Stimulated activated CD4-positive, alpha-beta T cell treated with anti-CD3 and anti-CD28 coated beads, Interleukin-12 subunit alpha, Interleukin-12 subunit beta, amount 100 ng/mL, for 24 hours (primary cell): ENCODE measurements at regions not wholly inside any gene's neighbourhood (a gene's known extent, or its start where the extent isn't known, plus 50 kb on each side); places are given as distances from the start of the nearest gene placed in this dataset.

ENCODE experiments used
- DNase-seq, 2 experiments: peaks; one replicate each; pipeline ENCODE4 v3.0.0-alpha.2; 2020; ENCODE audit warnings: low read depth in 2 of 2

DNA sequence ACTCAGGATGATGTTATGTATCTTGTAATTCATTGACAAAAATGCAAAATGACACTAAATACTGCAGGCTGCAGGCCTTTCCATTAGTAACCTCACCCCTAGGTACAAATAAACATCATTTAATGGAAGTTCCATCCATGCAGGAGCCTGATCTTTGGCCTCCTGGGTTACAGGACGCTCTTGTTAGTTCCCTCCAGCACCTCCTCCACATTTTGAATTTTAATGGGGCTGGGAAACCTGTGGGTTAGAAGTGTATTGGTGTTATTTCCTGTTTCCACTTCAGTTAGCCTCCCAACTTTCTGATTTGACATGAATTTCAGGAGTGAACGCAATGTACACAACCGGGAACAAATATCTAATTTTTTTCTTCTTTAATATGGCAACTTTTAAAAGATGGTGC lies 237.1 kb upstream of the ARGLU1 start:
- no peak for DNase-seq

DNA sequence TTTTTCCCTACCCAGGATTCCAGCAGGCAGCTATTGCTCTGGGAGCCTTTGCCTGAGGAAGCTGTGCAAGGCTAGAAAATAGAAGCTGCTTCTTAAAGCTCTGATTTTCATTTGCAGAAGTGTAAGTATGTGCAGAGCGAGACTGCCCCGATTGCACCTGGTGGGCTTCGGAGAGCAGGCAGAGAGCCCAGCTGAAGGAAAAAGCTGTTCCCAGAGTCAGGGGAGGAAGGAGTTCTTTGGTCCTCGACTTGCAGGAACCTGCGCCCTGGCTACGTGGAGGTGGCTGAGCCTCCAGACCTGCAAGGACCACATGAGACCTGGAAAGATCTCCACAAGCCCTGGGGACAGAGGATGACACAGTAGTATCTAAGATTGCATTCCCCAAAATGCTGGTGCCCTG lies 235.0 kb upstream of the ARGLU1 start:
- DNase-seq: no peak

DNA sequence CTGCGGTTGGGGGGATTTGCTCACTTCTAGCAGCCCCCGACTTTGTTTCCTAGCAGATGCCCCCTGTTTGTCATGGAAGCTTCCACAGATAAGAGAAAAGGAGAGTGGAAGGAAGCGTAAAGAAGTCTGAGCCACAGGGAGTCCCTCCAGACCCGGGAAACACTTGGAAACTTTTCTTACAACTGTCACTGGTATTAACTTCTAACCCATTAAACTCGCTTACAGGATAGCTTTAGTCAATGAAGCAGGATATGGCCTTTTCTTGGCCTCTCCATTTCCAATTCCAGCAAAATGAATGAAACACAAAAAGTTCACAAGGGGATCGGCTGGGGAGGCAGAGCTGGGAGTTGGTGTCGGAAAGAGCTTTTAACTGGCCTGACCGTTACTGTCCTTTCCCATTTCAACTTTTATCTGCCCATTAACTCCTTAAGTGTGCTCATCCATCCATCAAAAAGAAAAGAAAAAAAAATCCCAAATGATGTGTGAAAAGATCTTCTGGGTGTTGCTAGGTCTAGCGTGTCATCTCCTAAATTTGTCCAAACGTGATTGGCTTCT lies 231.9 kb upstream of the ARGLU1 start:
- no peak for DNase-seq

DNA sequence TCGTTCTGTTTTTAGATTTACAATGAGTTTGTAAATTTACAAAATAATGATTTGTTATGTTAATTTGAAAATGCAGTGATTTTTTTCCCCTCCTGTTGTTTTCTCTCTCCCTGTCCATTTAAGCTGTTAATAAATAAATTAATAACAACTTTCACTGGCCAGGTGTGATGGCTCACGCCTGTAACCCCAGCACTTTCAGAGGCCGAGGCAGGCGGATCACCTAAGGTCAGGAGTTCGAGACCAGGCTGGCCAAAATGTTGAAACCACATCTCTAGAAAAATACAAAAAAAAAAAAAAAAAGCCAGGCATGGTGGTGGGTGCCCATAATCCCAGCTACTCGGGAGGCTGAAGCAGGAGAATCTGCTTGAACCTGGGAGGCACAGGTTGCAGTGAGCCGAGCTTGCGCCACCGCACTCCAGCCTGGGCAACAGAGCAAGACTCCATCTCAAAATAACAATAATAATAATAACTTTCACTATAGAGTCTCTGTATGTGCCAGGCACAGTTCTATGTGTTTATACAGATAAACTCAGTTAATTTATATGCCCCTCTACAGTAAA lies 229.2 kb upstream of the ARGLU1 start:
- DNase-seq: no peak

DNA sequence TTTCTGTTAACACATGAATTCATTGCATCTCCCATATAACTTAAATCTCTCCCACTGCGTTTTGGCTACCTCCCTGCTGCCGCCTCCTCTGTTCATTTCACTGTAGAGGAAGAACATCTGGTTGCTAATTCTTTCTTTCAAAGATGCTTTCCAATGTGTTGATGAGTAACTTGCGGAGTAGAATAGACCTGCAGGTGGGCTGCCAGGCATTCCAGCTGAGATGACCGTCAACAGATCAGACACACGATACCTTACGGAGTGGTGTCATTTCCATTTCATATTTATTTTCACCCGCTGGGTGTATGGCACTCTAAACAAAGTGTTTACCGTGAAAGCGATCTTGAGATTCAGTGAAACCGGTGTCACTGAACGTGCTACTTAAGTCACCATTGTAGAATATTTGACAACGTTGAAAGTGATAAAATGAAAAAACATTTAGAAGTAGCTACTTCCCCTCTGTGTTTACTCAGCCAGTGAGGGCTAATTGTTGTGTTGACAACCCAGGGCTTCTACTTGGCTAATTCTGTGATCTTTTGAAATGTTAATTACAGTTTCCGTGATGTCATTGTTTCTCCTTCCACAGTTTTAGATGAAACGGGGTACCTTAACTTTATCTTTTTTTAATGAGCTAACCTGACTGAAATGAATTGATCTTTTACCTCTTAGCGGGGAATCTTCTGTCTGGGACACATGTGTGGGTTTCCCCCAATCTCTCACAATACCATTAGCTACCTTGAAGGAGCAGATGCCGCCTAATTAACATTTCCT lies 228.5 kb upstream of the ARGLU1 start:
- no peak for DNase-seq

DNA sequence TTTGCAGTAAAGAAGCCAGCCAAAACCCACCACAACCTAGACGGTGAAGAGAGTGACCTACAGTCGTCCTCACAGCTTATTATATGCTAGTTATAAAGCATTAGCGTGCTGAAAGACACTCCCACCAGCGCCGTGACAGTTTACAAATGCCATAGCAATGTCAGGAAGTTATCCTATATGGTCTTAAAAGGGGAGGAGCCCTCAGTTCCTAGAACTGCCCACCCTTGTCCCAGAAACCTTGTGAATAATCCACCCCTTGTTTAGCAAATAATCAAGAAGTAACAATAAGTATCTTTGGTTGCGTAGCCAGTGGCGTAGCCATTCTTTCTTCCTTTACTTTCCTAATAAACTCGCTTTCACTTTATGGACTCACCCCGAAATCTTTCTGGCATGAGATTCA lies 227.9 kb upstream of the ARGLU1 start:
- no peak for DNase-seq

DNA sequence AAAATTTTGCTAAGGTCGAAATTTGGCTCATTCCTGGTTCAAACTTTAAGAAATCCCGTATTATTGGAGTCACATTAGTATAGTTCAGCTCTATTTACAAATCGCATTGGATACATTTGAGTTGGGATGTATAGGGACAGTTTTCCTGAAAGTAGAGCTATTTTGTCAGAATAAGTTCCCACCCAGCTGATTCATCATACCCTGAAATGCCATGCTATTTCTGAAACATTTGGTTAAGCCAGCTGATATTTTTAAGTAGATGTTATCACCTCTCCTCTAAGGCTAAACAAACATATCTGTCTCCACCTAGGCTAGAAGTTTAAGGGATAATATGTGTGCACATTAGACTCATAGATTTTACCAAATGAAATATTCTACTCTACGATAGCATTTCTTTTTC lies 226.2 kb upstream of the ARGLU1 start:
- no peak for DNase-seq

DNA sequence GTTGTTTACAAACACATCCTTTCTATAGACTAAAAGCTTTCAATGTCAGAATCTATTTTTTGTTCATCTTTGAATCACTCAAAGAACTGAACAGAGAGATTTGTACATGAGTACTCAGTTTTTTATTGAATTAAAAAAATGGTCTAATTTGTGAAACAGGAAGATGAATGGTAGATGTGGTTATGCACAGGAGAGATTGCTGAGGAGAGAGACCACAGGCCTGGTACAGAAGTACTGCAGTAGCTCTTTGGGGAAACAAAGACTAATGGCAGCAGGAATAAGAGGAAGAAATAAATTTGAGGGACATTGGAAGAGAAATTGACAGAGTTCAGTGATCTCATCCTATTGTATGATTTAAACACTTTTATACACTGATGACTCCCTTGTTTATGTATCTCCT lies 222.0 kb upstream of the ARGLU1 start:
- no peak for DNase-seq

DNA sequence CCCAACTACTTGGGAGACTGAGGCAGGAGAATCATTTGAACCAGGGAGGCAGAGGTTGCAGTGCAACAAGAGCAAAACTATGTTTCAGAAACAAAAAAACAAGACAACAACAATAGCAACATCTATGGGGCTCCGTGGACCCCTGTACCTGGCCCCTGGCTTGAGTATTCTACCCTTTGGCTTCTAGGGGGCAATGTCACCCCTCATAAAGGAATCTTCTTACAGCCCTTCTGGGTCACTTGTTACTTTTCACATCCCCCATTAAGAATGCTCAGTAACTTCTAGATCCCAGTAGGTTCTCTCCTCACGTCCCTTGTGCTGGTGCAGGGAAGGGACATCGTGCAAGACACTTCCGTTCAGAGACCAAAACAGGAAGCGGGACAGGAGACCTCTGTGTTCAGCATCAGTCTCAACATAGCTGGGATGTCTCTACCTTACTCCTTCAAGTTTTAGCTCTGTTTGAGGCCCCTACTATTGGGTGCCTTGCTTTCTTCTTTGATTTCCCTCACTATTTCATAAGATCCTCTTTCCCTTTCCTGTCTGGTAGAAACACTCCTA lies 218.1 kb upstream of the ARGLU1 start:
- no peak for DNase-seq

DNA sequence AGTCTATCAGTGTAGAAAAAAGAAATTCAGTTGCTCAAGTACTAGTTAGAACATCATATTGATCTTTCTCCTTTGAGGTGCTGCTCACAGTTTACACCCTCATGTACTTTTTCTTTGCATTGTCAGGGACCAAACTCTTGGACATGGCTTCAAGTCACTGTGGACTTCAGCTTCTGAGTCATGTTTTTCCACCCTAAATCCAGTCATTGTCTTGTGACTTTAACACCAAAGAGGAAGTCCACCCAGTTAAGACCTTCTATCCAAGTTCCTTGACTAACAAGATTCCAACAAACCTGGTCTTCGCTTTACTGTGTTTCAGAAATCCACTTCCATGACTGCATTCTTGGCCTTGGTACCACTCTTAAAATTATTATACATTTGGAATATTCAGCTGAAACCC lies 206.7 kb upstream of the ARGLU1 start:
- no peak for DNase-seq

DNA sequence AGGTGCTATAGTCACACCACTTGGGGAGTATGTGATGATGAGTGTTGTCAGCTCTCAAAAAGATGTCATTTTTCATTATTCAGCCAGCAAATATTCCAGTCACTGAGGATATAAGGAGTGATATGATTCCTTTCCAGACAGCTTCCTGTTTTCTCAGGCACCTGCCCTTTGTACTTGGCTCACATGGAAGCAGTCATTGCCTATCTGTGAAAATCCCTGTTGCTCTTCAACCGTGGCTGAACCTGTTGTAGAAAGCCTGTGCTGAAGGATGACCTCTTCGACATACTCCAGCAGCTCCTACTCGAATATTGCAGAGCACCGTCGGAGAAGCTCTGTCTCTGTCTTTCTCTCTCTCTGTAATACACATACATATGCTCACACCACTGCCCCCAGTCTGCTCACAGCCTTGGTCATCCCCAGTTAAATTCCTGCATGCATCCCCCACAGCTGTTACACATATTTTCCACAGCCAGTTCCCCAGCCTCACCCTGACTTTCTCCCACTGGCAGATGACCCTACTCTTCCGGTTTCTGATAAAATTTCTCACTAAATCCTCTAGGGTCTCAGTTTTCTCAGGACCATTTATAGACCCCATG lies 204.2 kb upstream of the ARGLU1 start:
- no peak for DNase-seq

DNA sequence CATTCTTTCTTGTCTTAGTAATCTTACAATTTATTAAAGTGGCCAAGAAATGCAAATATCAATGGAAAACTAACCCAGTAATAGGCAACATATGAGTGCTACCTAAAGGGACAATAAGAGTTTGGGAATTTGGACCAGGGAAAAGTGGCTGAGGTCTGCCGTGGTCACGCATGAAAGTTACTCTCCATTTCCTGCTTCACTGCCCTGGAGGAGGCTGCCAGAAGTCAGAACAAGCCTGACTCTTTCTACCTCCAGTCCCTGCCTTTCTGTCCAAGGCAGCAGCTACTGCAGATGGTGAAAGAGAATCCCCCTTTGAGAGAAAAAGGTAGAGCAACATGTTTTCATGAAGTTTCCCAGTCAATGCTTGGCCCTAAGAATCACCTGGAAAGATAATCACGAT lies 201.1 kb upstream of the ARGLU1 start:
- DNase-seq: no peak

DNA sequence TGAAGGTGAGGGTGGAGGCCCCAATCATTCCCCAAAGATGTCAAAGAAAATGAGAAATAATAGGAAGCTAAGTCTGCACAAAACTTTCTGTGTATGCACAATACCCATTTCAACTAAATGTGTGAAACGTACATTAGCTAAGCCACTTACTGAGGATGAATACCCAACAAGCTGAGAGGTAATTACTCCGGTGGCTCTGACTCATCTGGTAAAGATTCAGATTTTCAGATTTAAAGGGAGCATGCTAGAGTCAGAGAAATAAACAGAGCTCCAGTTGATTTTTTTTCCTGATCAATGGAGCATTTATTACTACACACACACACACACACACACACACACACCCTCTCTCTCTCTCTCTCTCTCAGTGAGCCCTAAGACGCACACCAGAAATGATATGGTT lies 194.8 kb upstream of the ARGLU1 start:
- DNase-seq: no peak

DNA sequence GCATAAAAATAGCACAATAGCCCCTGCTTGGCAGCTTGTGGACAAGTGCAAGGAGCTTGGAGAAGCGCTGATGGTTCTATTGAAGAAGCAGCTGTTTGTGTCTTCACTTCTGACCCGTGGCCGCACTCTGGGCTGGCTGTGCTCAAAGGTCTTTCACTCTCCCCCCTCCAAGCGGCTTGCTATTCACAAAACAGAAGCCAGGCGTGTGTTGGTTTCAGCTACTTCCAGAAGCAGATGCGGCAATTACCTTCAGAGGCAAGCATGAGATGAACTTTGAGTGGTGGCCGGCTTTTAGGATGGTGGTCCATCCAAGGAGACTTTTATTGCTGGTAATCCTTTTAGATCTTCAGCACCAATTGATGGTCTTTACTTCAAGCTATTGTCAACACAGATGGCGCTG lies 188.5 kb upstream of the ARGLU1 start:
- DNase-seq: no peak

DNA sequence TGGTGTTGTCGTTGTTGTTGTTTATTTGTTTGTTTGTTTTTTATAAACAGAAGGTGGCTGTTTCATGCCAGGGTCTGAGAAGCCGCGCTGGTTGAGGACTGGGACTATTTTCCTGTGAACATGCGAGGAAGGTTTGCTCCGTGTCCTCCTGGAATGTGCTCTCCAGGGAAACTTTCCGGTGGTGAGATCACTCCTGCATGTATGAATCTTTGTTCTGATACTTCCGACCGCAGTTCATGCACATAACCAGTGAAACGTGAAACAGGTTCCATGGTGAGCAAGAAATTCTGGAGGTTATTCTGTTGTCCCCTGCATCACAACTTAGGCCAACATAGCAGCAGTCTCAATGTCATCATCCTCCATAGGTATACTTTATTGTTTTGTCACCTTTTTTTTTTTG lies 187.6 kb upstream of the ARGLU1 start:
- DNase-seq: no peak

DNA sequence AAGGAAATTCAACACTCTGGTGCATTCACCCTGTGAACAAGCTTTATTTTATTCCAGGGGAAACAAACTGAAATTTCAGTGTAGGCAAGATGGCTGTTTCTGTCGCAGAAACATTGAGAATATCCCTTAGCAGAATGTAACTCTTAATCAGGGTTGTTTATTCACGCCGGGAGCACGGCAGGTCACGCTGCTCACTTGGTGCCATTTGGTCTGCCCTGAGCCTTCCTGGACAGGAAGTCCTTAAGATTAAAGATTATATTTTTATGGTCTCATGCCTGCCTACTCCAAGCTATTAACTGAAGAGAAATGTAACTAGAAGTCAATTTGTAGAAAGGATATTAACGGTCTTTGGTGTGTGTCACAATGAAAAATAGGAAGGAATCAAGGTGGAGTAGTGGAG lies 185.3 kb upstream of the ARGLU1 start:
- DNase-seq: no peak

DNA sequence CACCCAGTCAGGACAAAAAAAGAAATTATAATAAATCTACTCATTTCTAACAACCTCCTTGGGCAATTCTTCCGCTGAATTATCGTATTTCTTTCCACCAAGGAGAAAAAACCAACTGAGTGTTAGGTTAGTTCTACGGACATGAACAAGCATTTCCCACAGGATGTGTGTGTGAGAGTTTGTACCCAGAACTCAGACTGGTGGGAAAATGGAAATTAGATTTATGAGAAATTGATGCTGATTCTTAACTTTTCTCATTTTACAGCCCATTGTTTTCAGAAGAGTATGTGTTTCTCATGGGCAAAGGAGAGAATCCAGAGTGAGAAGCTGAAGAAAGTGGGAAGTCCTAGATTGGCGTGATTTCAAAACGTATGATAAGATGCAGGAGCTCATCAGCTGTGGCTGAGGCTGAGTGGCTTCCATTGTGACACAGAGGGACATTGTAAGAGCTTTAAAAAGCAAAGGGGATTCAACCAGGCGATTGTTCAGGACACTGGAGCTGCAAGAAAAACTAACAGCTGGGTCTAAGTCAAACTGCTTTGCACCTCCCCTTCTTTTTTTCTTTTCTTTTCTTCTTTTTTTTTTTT lies 184.7 kb upstream of the ARGLU1 start:
- no peak for DNase-seq

DNA sequence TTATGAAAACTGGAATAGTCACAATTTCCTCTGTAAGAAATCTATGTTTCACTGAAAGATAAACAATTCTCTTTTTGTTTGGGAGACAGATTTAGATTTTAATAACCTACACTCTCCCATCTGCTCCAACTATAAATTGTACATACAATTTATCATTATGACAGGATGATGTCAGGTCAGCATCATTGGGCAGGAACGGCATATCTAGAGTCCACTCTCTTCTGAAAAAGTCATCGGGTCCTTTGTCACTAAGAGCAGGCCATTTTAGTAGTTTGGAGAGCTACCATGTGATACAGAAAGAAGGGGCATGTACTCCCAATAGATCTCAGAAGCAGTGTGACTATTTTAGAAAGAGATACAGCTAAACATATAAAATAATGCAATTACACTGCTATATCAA lies 180.8 kb upstream of the ARGLU1 start:
- no peak for DNase-seq

DNA sequence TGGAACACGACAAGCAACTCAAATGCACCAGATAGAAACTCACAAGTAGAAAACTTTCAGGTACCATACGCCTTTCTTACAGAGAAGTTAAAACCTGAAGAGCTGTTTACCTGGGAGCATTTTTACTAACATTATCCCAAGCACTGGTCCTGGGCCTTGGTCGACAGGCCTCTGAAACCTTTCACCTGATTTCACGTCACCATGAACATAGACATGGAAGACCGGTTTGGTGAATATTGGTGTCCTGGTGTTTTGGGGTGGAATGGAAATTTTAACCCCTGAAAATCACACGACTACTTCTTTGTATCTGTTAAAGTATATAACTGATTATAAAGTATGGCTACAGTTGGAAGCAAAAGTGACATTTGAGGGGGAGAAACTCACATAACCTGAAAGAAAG lies 176.6 kb upstream of the ARGLU1 start:
- DNase-seq: no peak

DNA sequence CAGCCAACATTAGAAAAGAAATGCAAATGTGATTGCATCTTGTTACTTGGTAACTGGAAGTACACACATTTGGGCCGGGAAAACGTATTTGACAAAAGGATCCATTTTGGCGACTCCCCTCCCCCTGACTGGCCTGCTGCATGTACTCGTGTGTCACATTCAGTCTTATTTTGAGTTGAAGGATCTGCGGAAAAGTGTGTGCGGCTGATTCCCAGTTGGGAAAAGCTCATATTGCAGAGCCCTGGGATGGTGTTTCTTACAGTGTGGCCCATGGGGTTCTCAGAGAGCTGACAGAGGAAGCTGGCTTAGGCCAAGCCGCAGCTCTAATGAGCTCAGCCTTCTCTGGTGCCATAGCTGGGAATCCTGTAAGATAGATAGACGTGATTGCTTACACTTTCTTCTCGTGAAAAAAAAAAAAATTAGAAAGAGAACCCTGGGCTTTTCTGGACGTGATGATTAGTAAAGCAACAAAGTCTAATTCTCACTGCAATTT lies 170.3 kb upstream of the ARGLU1 start:
- DNase-seq: no peak

DNA sequence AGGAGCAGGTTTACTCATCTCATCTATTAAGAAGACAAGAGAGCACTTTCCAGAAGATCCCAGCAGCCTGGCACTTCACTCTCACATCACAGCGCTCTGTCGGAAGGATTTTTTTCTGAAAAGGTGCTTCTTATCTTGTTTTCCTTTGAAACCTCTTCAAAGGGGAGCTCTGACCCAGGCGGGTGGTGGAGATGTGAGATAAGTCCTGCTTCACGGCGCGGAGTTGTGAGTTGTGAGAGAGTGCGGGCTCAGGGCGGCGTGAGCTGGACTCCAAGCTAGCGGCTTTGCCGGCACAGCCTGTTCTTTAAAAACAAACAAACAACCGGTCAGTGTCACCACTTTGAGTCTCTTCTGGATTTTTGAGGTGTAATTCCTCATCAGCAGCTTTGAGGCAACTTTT lies 169.0 kb upstream of the ARGLU1 start:
- DNase-seq: no peak

DNA sequence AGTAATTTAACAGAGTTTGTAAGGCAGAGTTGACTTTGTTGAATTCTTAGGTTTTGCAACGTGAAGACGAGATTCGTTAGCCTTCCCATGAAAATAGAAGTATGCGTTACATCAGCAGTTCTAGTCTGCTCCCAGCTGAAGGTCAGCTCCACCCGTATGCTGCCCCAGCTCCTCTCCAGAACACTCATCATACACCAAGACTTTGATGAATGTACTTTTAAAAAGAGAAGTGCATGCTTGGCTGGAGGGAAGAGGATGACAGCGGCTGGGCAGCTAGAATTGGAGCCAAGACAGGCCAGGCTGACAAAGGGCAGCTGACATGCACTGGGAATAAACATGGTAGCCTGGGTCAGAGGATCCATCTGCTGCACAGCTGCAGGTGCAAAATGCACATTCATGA lies 166.3 kb upstream of the ARGLU1 start:
- DNase-seq: no peak
